ENCODE measurements at regions not wholly inside any gene's neighbourhood (a gene's known extent, or its start where the extent isn't known, plus 50 kb on each side); places are given as distances from the start of the nearest gene placed in this dataset.

DNA sequence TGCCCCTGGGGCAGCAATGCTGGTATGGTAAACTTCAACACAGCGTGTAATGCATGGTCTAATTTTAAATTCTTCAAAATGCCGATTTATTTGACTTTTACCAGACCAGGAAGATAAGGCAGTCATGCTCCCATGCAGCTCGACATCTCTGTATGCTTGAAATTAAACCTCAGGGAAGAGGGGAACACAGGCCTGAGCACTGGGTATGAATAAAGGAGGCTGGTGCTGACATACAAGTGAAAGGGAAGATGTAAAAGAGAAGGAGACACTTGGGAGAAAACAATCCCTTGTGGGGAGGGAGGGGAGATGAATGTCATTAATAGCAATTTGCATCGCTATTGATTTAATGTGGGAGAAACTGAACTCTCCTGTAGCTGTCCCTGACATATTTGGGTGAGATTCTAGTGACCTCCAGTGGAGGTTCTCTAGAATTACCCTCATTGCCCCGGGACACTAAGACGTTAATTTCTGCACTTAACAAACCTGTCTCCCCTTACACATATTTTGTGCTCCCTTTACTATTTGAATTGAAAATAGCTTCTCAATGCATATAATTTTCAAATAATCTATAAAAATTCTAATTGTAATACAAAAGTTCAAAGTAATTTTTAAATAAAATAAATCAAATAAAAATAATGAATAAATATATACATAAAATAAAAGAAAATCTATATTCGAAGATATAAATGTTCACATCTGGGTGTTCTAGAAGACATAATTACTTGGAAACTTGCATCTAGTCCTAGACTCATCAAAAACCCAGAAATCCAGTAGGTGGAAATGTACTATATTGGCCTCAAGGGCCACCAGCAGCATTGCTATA, 283.1 kb downstream of the LMX1A start:
- DNase-seq (ENCODE audit: low read depth in 2 of 2): no peak

DNA sequence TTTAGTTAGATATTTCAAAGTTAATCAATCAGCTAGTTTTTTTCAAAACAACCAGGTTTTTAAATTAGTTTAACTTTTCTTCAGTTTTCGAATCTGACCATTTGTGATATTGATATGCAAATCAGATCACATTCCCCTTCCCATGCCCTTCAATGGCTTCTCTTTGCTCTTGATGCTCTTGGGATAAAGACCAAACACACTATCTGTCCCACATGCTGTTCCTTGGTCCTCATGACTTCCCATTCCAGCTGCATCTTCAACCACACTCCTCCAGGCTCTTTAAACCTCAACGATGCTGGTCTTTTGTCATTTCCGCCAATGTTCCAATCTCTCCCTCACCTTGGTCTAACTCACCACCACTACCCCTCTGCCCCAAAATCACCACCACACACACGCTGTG, 285.8 kb downstream of the LMX1A start:
- DNase-seq (ENCODE audit: low read depth in 2 of 2): no peak

DNA sequence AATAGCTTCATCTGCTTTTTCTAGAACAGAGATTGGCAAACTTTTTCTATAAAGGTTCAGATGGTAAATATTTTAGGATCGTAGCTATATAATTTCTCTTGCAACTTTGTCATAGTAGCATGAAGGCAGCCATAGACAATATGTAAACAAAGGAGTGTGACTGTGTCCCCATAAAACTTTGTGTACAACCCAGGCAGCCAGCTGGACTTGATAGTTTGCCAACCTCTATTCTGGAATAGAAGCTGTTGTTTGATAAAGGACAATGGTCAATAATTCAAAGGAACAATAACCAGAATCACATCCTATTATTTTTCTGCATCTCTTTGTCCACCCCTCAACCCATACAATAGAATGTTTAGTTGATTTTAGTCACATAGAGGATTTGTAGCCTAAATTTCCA, 286.7 kb downstream of the LMX1A start:
- DNase-seq (ENCODE audit: low read depth in 2 of 2): no peak

GRCh38 chr1:165068741-165069140, 287.8 kb downstream of the LMX1A start:
- DNase-seq (ENCODE audit: low read depth in 2 of 2): no peak

GRCh38 chr1:165067829-165068228, 288.7 kb downstream of the LMX1A start:
- no peak for DNase-seq (ENCODE audit: low read depth in 2 of 2)

GRCh38 chr1:165063181-165063965, 293.1 kb downstream of the LMX1A start:
- no peak for DNase-seq (ENCODE audit: low read depth in 2 of 2)

DNA sequence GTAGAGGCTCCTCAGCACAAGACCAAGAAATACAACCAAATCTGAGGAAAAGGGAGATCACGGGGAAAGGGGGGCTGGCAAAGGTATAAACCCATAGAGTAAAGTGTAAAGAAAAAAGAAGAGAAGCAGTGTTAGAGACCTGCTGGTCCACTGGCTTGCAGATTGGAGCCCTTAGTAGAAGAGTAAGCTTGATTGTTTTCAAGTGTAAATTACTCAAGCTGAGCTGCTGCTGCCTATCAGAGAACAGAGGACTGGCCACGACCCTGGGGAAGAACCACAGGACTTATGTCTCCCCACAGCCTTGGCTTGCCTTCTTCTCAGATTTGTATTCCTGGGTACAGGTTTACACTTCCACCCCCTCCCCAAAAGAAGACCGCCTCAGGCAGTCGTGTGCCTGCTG, 294.2 kb downstream of the LMX1A start:
- DNase-seq (ENCODE audit: low read depth in 2 of 2): no peak

DNA sequence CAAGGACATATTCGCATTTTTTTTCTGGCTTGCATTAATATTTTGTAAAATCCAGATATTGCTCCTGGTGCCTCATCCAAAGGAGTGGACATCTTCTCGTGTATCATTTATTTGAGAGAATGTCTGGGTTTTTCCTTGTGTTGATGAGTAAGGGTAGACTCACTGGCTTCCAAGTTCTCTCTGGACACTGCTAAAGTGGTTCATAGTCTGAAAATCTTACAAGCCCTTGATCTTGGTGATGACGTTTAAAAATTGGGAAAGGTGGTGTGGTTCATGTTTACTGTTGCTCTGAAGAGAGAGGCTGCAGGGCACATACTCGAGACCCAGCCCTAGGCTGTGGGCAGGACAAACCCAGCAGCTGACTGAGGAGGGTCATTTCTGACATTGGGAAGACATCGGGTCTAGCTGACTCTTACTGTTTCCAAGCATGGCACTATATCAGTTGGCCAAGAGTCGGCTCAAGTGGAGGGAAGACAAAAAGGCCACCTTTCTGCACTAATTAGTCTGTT, 296.2 kb downstream of the LMX1A start:
- DNase-seq (ENCODE audit: low read depth in 2 of 2): no peak

DNA sequence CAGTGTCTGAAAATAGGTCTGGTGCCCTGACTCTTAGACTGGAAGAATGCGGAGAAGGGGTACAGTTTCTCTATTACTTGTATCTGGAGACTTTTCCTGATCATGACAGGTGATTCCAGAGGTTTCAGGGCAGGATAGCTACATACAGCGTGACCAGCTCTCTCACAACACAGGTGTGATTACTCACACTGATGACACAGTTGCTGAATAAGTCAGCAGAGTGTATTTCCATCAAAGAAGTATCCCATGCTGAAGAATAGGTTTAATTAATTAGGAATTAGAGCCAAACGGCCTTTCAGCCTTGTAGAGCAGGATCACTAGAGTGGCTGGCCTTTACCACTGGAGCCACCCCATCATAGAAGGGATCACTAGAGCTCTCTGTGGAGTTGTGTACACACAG, 298.6 kb downstream of the LMX1A start:
- DNase-seq (ENCODE audit: low read depth in 2 of 2): no peak

- DNase-seq (ENCODE audit: low read depth in 2 of 2): no peak
These were observed 299.6 kb downstream of the LMX1A start for GRCh38 chr1:165056914-165057313.

GRCh38 chr1:165055581-165055980, 300.9 kb downstream of the LMX1A start:
- no peak for DNase-seq (ENCODE audit: low read depth in 2 of 2)

DNA sequence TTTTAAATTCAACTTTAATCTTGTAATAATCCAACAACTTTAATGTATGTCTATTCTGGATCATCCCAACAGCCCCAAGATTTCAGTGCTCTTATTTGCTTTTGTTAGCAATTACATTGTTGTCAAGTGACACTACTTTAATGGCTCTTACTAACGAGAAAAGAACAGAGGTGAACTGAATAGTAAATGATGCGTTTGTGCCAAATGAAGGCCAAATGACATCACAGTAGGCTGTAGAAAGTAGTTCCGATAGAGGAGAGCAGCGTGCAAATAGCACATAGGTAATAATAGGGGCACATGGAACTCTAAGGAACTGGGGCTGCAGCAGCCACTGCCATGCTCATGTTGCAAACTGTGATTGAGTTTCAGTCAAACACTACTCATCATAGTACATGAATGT, 301.9 kb downstream of the LMX1A start:
- DNase-seq (ENCODE audit: low read depth in 2 of 2): no peak

GRCh38 chr1:165053351-165053750, 303.2 kb downstream of the LMX1A start:
- no peak for DNase-seq (ENCODE audit: low read depth in 2 of 2)

- no peak for DNase-seq (ENCODE audit: low read depth in 2 of 2)
These were observed 303.6 kb downstream of the LMX1A start for GRCh38 chr1:165052936-165053335.

DNA sequence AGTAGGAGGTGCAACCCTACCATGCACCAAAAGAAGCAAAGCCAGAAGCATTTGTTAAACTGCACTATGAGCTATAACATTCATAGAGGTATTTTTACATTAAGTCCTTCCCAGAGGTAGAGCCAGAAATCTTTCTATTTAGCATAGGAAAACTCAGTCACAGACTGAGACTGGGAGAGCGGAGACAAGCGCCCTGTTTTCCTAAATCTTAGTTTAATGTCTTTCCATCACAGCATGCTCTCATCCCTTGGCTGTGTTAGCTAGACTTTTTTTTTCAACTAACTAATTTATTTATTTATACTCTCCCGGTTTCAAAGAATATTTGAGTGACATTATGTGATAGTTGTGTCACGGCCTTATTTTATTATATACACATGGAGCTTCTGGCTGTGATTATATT, 304.1 kb downstream of the LMX1A start:
- DNase-seq (ENCODE audit: low read depth in 2 of 2): no peak

DNA sequence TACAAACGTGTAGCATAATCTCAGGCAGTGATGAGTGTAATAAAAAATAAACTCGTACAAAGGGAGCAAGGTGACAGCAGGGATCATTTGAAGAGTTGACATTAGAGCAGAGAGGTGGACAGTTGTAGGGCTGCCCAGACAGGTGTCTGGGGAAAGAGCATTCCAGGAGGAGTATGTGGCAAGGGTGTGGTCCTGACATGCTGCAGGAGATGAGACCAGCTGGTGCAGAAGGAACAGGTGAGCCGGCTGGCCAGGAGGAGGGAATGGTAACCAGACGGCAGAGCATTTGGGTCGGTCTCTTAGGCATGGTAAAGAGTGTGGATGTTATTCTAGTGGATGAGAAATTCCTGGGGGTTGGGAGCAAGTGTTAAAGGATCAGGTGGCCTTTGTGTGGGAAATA, 306.3 kb downstream of the LMX1A start:
- no peak for DNase-seq (ENCODE audit: low read depth in 2 of 2)

DNA sequence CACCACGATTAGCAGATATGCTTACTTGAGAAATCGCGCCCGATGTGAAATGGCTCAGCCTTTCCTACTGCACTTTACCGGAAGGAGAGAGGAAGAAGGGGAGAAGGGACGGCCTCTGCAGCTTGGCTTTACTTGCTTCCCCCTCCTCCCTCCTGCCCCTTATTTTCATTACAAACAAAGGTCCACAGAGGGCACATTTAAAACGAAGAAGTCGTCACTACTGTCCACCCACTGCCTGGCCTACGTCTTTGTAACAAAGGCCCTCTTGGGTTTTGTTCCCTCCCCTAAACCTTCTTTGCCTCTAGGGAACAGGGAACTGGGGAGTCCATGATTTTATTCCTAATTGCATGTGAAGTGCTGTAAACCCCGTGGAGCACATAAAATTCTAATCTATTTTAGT, 308.5 kb downstream of the LMX1A start:
- DNase-seq (ENCODE audit: low read depth in 2 of 2): no peak

DNA sequence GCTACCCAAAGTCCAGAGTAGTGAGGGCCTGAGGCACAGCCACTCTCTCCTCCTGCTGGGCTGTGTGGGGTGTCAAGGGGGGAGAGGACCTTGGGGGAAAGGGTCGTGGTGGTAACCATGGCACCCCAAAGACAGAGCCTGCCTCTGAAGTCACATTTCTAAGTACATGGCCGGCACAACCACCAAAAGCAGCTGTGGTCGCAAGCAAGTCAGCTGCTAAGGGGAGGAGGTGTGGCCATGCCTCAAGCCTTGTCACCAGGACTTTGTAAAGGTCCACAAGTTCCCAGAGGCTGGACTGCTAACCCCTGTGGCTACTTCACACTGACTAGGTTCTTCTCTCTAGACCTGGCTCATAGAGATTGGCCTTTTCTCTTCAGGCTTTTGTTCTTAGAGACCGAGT, 310.6 kb downstream of the LMX1A start:
- no peak for DNase-seq (ENCODE audit: low read depth in 2 of 2)

GRCh38 chr1:165040641-165041040, 315.9 kb downstream of the LMX1A start:
- no peak for DNase-seq (ENCODE audit: low read depth in 2 of 2)

DNA sequence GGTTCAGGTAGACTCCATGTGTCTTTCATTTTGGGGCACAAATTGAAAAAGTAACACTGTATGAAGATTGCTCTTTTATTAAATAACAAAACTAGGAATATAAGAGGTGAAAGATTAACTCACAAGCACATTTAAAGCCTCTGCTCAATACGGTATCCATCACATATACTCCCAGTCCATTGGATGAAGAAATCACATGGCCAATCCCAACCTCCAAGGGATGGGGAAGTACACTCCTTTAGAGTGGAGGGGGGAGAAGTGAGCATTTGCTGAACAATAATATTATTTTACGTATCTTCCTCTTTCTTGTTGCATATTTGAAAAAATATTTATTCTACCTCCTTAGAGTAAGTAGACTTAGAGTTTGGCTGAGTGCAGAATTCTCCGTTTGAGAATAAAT, 316.5 kb downstream of the LMX1A start:
- no peak for DNase-seq (ENCODE audit: low read depth in 2 of 2)

DNA sequence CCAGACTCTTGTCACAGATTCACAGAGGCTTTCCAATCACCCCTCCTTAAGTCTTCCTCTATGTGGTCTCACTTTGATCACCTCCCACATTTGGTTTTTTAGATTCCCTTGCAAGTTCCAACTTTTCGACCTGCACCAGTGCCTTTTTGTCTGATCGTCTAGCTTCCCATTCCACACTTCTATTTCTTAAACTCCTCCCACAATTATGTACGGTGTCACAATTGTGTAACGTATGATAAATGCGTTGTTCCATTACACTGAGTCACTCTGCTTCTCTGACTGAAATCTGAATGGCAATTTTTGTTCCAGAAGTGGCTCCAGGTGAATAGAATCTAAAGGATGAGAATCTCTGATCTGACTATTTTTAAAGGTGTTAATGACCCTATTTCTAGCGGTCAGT, 320.1 kb downstream of the LMX1A start:
- DNase-seq (ENCODE audit: low read depth in 2 of 2): no peak

DNA sequence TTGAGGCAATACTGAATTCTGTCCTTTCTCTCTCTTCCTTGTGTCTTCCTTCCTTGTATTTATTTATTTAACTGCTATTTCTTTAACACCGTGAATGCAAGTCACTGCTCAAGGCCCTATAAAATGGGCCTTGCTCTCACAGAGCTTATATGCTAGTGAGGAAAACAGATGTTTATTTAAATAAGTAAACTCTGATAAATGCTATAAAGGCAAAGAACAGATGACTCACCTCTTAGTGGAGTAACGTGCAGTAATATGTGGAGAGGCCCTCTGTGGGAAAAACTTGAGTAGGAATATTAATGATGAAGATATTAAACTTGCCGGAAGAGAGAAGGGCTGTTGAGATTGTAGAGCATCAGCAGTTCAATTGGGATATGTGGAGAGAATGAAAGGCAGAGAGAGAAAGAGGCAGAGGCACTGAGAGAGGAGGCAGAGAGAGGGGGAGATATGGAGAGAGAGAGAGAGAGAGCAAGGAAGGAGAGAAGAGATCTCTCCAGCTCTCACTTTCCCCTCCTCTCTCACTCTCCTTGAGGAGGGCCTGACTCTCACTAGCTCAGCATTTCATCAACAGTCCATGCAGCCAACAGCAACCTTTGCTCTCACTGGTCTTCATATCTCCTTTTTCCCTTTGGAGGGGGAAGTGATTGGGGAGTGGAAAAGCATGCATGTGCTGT, 322.2 kb downstream of the LMX1A start:
- DNase-seq (ENCODE audit: low read depth in 2 of 2): no peak

- no peak for DNase-seq (ENCODE audit: low read depth in 2 of 2)
These were observed 325.5 kb downstream of the LMX1A start for GRCh38 chr1:165031001-165031400.
